ENCODE measurements at regions not wholly inside any gene's neighbourhood (a gene's known extent, or its start where the extent isn't known, plus 50 kb on each side); places are given as distances from the start of the nearest gene placed in this dataset.

GRCh38 chr16:51035711-51036110 lies 115.4 kb downstream of the SALL1 start:
- DNase-seq, result no peak

- peak; percentile 61 for DNase-seq
Observed at GRCh38 chr16:51035110-51035498, 116.0 kb downstream of the SALL1 start.

- peak; percentile 25 for DNase-seq
Observed at GRCh38 chr16:51034481-51035109, 116.5 kb downstream of the SALL1 start.

- DNase-seq, result no peak
Observed at GRCh38 chr16:51031598-51031997, 119.5 kb downstream of the SALL1 start.

- no peak for DNase-seq
Observed at GRCh38 chr16:51030516-51030915, 120.6 kb downstream of the SALL1 start.

- DNase-seq, result no peak
Observed at GRCh38 chr16:51025588-51026290, 125.3 kb downstream of the SALL1 start.

GRCh38 chr16:51024703-51025102 lies 126.4 kb downstream of the SALL1 start:
- no peak for DNase-seq

GRCh38 chr16:51022955-51023354 lies 128.1 kb downstream of the SALL1 start:
- DNase-seq, result no peak

- no peak for DNase-seq
Observed at GRCh38 chr16:51019617-51020016, 131.5 kb downstream of the SALL1 start.

GRCh38 chr16:51017969-51018368 lies 133.1 kb downstream of the SALL1 start:
- no peak for DNase-seq

- no peak for DNase-seq
Observed at GRCh38 chr16:51012396-51012795, 138.7 kb downstream of the SALL1 start.

- DNase-seq, result no peak
Observed at GRCh38 chr16:51010817-51011216, 140.3 kb downstream of the SALL1 start.

- no peak for DNase-seq
Observed at GRCh38 chr16:51009813-51010212, 141.3 kb downstream of the SALL1 start.

- DNase-seq, result no peak
Observed at GRCh38 chr16:51009359-51009758, 141.7 kb downstream of the SALL1 start.

- no peak for DNase-seq
Observed at GRCh38 chr16:51008607-51009006, 142.5 kb downstream of the SALL1 start.

GRCh38 chr16:51008037-51008436 lies 143.0 kb downstream of the SALL1 start:
- no peak for DNase-seq

- no peak for DNase-seq
Observed at GRCh38 chr16:51003850-51004566, 147.1 kb downstream of the SALL1 start.

- no peak for DNase-seq
Observed at GRCh38 chr16:51002881-51003490, 148.1 kb downstream of the SALL1 start.

- no peak for DNase-seq
Observed at GRCh38 chr16:50999181-50999580, 151.9 kb downstream of the SALL1 start.

GRCh38 chr16:50998411-50998810 lies 152.7 kb downstream of the SALL1 start:
- DNase-seq, result no peak

GRCh38 chr16:50997679-50998078 lies 153.4 kb downstream of the SALL1 start:
- DNase-seq, result no peak

GRCh38 chr16:50996830-50997186 lies 154.3 kb downstream of the SALL1 start:
- DNase-seq, result no peak

All from muscle of arm (tissue), 1 donor.